Stomach (tissue), 8 donors: ENCODE measurements at regions not wholly inside any gene's neighbourhood (a gene's known extent, or its start where the extent isn't known, plus 50 kb on each side); places are given as distances from the start of the nearest gene placed in this dataset.

Source experiments
- DNase-seq, 2 donors: peaks; one replicate each; pipeline versions ENCODE4 v3.0.0 to v3.0.0-alpha.2; 2013 to 2019
- H3K27ac ChIP-seq, 5 donors: fragments of 200-600 bp in 4 of 5; sonication (generic) in 4 of 5; one replicate each; pipeline ENCODE4 v1.5.1; 2013 to 2019; ENCODE audit warnings: mild to moderate bottlenecking in 1 of 5, moderate library complexity in 1 of 5
- H3K27me3 ChIP-seq, 3 donors: fragments of 200-600 bp; sonication (generic); one replicate each; pipeline ENCODE4 v1.5.1; 2017 to 2019; ENCODE audit warnings: mixed run types in 1 of 3
- H3K36me3 ChIP-seq, 4 donors: fragments of 200-600 bp; sonication (generic); 1 replicate in 3 of 4; 2 replicates in 1 of 4; pipeline ENCODE4 v1.5.1; 2016 to 2019
- H3K4me1 ChIP-seq, 4 donors: fragments of 200-600 bp; sonication (generic); one replicate each; pipeline ENCODE4 v1.5.1; 2016 to 2019
- H3K4me3 ChIP-seq, 4 donors: fragments of 200-600 bp; sonication (generic) in 3 of 4; one replicate each; pipeline ENCODE4 v1.5.1; 2016 to 2019; ENCODE audit warnings: mild to moderate bottlenecking in 1 of 4
- H3K9me3 ChIP-seq, 4 donors: fragments of 200-600 bp; sonication (generic); one replicate each; pipeline ENCODE4 v1.5.1; 2016 to 2019
- EP300 ChIP-seq: sonication (generic); formaldehyde crosslinking; IDR thresholded peaks from one replicate; pipeline ENCODE4 v1.6.1; 2017; ENCODE audit warnings: antibody characterized with exemption
- POLR2A ChIP-seq, 4 donors: fragments of 450-650 bp; IDR thresholded peaks; one replicate each; pipeline ENCODE4 v1.6.1; 2016; ENCODE audit warnings: antibody characterized with exemption in 4 of 4, control low read depth in 2 of 4, mild to moderate bottlenecking in 1 of 4, moderate library complexity in 1 of 4
- POLR2AphosphoS5 ChIP-seq, 3 donors: sonication (generic); formaldehyde crosslinking; IDR thresholded peaks; one replicate each; pipeline ENCODE4 v1.6.1; 2016; ENCODE audit warnings: antibody characterized with exemption in 3 of 3
- WGBS, 5 donors: extraction: QIAGEN DNeasy Blood & Tissue Kit in 3 of 5; methylation state at CpG; one replicate each; pipeline versions ENCODE4 v1.1.5 to v1.1.7; 2013 to 2018; 5-methylcytosine and 5-hydroxymethylcytosine counted together
- intact Hi-C: fragments of 100-400 bp; cut with DNase I; formaldehyde crosslinking; loops from one replicate; pipeline ENCODE4 v1.15.1; 2023; ENCODE audit warnings: low total_unique reads
- TF ChIP-seq, protein P1 (sequence below), 7 experiments: fragments of 450-650 bp in 4 of 7; fragments of 200-600 bp in 3 of 7; sonication (generic) in 3 of 7; IDR thresholded peaks; one replicate each; pipeline ENCODE4 v1.5.1; 2016 to 2019; ENCODE audit warnings: antibody characterized with exemption in 7 of 7, control low read depth in 2 of 7, mild to moderate bottlenecking in 1 of 7
- donor health status: healthy with polysubstance abuse.
- donor health status: Bipolar disorder and iron deficiency.
- donor health status: healthy.

DNA sequence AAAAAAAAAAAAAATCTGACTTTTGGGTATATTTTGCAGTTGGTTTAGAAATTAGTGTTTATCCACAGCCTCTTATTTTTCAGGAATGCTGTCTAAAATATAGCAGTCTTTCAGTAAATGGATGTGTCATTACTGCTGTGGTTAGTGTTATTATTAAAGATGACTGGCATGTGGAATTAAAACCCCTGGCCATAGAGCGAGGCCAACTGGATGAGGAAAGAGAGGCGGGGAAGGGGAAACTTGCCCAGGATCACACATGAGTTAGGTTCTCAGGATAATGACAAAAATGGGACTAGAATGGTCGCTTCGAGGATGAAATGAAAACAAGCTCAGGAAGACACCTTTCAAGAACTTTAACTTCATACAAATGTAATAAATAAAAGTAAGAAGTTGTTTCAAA is 57.4 kb upstream of the APCDD1 start:
- no peaks in the 10 kb centered on the region for H3K9me3 ChIP-seq
- H3K27me3 ChIP-seq = no peaks in the 10 kb centered on the region
- H3K4me3 ChIP-seq = no peak overlapping the region
- peaks cover 0 to 7% (median 3%) of the 10 kb centered on the region in 4 donors for H3K4me1 ChIP-seq
- 92 to 96% (median 94%) methylated on average over 4 of the region's 4 CpGs for WGBS, 5 donors
- H3K27ac ChIP-seq = no peak overlapping the region
- H3K36me3 ChIP-seq = no peaks in the 10 kb centered on the region
- no peak for DNase-seq
- intact Hi-C loops = no loop called here
- TF ChIP-seq, protein P1, sequence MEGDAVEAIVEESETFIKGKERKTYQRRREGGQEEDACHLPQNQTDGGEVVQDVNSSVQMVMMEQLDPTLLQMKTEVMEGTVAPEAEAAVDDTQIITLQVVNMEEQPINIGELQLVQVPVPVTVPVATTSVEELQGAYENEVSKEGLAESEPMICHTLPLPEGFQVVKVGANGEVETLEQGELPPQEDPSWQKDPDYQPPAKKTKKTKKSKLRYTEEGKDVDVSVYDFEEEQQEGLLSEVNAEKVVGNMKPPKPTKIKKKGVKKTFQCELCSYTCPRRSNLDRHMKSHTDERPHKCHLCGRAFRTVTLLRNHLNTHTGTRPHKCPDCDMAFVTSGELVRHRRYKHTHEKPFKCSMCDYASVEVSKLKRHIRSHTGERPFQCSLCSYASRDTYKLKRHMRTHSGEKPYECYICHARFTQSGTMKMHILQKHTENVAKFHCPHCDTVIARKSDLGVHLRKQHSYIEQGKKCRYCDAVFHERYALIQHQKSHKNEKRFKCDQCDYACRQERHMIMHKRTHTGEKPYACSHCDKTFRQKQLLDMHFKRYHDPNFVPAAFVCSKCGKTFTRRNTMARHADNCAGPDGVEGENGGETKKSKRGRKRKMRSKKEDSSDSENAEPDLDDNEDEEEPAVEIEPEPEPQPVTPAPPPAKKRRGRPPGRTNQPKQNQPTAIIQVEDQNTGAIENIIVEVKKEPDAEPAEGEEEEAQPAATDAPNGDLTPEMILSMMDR (IDR thresholded peaks at IDR 0.05) = no peak
- TF ChIP-seq POLR2AphosphoS5 (IDR thresholded peaks at IDR 0.05) (no peak), EP300 (no peak), POLR2A (IDR thresholded peaks at IDR 0.05) (no peak)

DNA sequence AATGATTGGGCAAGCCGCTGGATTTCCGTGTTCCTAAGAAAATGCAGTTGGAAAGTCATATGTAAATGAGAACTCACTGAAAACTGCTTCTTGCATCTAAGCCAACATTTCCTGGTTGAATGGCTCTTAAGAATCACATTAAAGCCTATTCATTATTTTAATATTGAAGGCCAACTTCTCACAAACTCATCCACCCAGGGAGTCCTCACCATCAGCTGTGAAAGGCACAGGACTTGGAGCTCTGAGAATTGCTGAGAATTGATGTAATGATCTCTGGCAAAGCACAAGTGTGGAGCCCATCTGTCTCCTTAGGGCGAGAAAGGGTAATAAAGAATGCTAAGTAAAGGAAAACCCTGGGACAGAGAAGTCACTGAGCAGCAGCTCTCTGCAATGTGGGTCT is 55.9 kb upstream of the APCDD1 start:
- intact Hi-C loops = no loop called here
- no peak for DNase-seq
- TF ChIP-seq EP300 (no peak), POLR2A (IDR thresholded peaks at IDR 0.05) (no peak), POLR2AphosphoS5 (IDR thresholded peaks at IDR 0.05) (no peak)
- TF ChIP-seq, protein P1 (IDR thresholded peaks at IDR 0.05) = no peak
- H3K27ac ChIP-seq = no peak overlapping the region
- no peak overlapping the region for H3K4me3 ChIP-seq
- peaks cover 0 to 7% (median 3%) of the 10 kb centered on the region in 4 donors for H3K4me1 ChIP-seq
- H3K9me3 ChIP-seq = no peaks in the 10 kb centered on the region
- 56 to 74% (median 67%) methylated on average over 3 of the region's 3 CpGs for WGBS, 5 donors
- no peaks in the 10 kb centered on the region for H3K36me3 ChIP-seq
- H3K27me3 ChIP-seq = no peaks in the 10 kb centered on the region

DNA sequence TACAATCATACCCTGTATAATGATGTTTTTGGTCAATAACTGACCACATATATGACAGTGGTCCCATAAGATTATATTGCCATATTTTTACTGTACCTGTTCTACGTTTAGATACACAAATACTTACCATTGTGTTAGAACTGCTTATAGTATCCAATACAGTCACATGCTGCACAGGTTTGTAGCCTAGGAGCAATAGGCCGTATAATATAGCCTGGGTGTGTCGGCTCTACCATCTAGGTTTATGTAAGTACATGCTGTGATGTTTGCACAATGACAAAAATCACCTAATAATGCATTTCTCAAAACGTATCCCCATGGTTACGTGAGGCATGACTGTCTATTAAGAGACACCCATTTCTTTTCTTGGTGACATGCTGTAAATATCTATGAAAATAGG is 55.0 kb upstream of the APCDD1 start:
- TF ChIP-seq POLR2AphosphoS5 (IDR thresholded peaks at IDR 0.05) (no peak), EP300 (no peak), POLR2A (IDR thresholded peaks at IDR 0.05) (no peak)
- TF ChIP-seq, protein P1 (IDR thresholded peaks at IDR 0.05) = no peak
- Histone ChIP-seq H3K27me3 (no peaks in the 10 kb centered on the region), H3K9me3 (no peaks in the 10 kb centered on the region), H3K4me3 (no peak overlapping the region), H3K4me1 (peaks cover 0 to 7% (median 5%) of the 10 kb centered on the region in 4 donors), H3K36me3 (no peaks in the 10 kb centered on the region), H3K27ac (no peak overlapping the region)
- DNase-seq = no peak
- intact Hi-C loops = no loop called here
- 69 to 90% (median 83%) methylated on average over 5 of the region's 5 CpGs for WGBS, 5 donors

DNA sequence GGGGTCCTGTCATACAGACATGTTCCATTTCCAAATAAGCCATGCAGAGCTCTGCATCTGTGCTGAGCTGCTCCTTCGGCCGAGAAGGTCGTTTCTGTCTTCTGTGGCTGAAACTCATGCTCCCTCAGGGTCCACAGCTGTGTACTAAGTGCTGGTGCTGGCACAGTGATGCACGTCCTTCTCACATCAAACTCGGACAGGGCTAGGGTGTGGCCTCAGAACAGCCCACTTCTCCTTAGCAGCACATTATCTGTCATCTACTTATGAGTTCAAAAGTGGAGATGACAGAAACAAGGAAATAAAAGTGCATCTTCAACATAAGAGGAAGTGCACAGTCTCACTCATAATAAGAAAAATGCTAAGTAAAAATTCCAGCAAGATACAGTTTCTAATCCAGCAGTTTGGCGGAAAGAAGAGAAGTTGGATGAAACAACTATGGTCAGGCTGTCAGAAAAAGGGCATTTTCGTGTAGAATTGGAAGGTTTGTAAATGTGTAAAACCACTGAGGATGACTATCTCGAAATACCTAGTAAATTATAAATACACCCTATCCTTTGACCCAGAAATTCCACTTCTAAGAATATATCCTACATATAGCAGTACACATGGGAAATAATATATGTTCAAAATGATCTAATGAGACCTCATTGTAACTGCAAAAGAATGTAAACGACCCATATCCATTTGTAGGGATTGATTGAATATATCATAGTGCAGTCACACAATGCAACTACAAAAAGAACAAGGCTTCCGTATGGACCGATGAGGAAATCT is 53.7 kb upstream of the APCDD1 start:
- Histone ChIP-seq H3K27ac (no peak overlapping the region), H3K36me3 (no peaks in the 10 kb centered on the region), H3K9me3 (no peaks in the 10 kb centered on the region), H3K4me3 (no peak overlapping the region), H3K4me1 (peaks cover 0 to 19% (median 11%) of the 10 kb centered on the region in 4 donors), H3K27me3 (no peaks in the 10 kb centered on the region)
- intact Hi-C loops = no loop called here
- WGBS, 5 donors = 72 to 82% (median 80%) methylated on average over 11 of the region's 11 CpGs
- DNase-seq = no peak
- TF ChIP-seq POLR2AphosphoS5 (IDR thresholded peaks at IDR 0.05) = no peak
- TF ChIP-seq, protein P1 (IDR thresholded peaks at IDR 0.05) = no peak
